Effector memory CD4-positive, alpha-beta T cell (primary cell): ENCODE measurements at regions not wholly inside any gene's neighbourhood (a gene's known extent, or its start where the extent isn't known, plus 50 kb on each side); places are given as distances from the start of the nearest gene placed in this dataset.

Source experiments
- DNase-seq, 3 donors: peaks; one replicate each; pipeline ENCODE4 v3.0.0-alpha.2; 2020
- H3K27ac ChIP-seq: 2 replicates; pipeline ENCODE4 v1.7.0; 2013; ENCODE audit warnings: mild to moderate bottlenecking, low read length, moderate library complexity; ENCODE audit not compliant: insufficient read depth, poor library complexity, severe bottlenecking
- H3K27me3 ChIP-seq: replicated peaks from 2 replicates; pipeline ENCODE4 v1.7.0; 2013; ENCODE audit warnings: mild to moderate bottlenecking, low read length; ENCODE audit not compliant: insufficient read depth, control insufficient read depth, poor library complexity, severe bottlenecking
- H3K36me3 ChIP-seq: 2 replicates; pipeline ENCODE4 v1.7.0; 2013; ENCODE audit warnings: mild to moderate bottlenecking, low read length, moderate library complexity; ENCODE audit not compliant: control insufficient read depth, insufficient read depth
- H3K4me1 ChIP-seq: 2 replicates; pipeline ENCODE4 v1.7.0; 2013; ENCODE audit warnings: low read length, mild to moderate bottlenecking; ENCODE audit not compliant: control insufficient read depth, insufficient read depth, poor library complexity, severe bottlenecking
- H3K4me3 ChIP-seq: 2 replicates; pipeline ENCODE4 v1.7.0; 2013; ENCODE audit warnings: low read length, low read depth, mild to moderate bottlenecking; ENCODE audit not compliant: insufficient read depth, poor library complexity, severe bottlenecking
- H3K9me3 ChIP-seq: 2 replicates; pipeline ENCODE4 v1.7.0; 2013; ENCODE audit warnings: mild to moderate bottlenecking, low read length, moderate library complexity; ENCODE audit not compliant: control insufficient read depth

DNA sequence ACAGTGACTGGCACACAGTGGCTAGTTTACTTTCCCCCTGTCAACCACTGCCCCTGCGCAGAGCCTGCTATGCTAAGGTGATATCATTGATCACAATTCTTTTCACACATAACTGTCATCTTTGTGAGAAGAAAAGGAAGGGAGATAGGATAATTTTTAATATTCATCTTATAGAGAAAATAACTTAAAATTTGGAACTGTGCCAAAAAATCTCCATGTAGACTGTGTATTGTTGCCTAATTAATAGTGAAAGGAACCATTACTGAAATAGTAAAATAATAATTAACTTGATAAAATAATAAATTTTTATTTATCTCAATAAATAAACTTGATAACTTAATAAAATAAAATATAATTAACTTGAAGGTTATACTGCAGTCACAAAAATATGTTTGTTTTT, 1069.4 kb downstream of the C4orf33 start:
- Histone ChIP-seq H3K4me1 (no peaks in the 10 kb centered on the region), H3K9me3 (no peaks in the 10 kb centered on the region), H3K27me3 (no peaks in the 10 kb centered on the region), H3K27ac (no peak overlapping the region), H3K4me3 (no peak overlapping the region), H3K36me3 (no peaks in the 10 kb centered on the region)
- DNase-seq = no peak

DNA sequence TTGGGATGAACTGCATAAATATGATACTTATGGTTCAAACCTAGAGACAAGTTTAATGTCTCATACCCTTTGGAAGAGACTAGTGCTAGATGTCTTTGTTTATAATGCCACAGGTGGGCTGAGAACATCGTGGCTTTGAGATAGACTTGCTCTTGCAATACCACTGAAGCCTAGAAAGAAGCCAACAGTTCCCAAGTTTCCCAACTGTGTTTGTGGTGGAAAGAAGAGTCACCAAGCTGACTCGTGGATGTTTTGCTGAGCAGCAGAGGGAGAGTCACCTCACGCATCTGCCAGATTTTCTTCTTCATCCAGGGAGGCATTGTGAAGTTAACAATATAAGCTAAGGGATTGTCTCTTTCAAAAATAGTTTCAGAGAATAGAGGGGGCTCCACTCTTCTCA, 1076.2 kb downstream of the C4orf33 start:
- Histone ChIP-seq H3K9me3 (no peaks in the 10 kb centered on the region), H3K4me1 (no peaks in the 10 kb centered on the region), H3K27ac (no peak overlapping the region), H3K27me3 (no peaks in the 10 kb centered on the region), H3K4me3 (no peak overlapping the region), H3K36me3 (no peaks in the 10 kb centered on the region)
- no peak for DNase-seq

DNA sequence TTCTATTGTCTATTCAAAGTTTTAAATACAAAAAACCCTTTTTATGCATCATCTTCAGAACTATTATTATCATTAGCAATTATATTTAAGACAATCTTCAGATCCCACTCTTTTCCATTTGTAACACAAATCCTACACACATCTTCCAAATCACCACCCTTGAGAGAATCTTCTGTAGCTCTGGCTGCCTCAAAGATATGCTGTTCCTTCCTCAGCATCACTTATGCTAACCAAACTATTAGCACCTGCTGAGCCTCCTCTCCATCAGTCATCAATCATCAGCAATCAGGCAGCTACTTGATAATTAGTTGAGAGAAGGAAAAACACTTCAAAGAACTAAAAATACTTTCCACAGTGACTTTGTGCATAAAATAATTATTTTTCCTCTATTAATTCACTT, 1082.2 kb downstream of the C4orf33 start:
- Histone ChIP-seq H3K4me3 (no peak overlapping the region), H3K36me3 (no peaks in the 10 kb centered on the region), H3K27me3 (no peaks in the 10 kb centered on the region), H3K9me3 (no peaks in the 10 kb centered on the region), H3K4me1 (no peaks in the 10 kb centered on the region), H3K27ac (no peak overlapping the region)
- no peak for DNase-seq

DNA sequence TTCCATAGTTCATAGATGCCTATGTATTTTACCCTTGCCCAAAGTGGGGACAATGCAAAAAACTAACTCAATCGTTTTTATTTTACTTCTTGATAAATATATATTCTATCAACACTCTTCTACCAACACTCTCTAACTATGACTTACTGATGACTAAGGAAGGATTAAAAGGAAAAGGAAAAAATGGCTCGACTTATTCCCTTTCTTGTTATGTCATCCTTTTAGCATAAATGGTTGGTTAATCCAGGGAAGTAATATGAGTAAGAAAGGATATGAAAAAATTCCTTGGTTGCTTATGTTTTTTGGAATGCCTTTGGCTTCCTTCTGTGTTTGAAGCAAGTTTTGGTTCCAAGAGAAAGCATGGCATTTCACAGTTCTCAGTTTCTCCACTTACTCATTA, 1087.1 kb downstream of the C4orf33 start:
- DNase-seq = no peak
- Histone ChIP-seq H3K4me3 (no peak overlapping the region), H3K4me1 (no peaks in the 10 kb centered on the region), H3K36me3 (no peaks in the 10 kb centered on the region), H3K9me3 (no peaks in the 10 kb centered on the region), H3K27ac (no peak overlapping the region), H3K27me3 (no peaks in the 10 kb centered on the region)

GRCh38 chr4:130183766-130184165, 1087.8 kb downstream of the C4orf33 start:
- Histone ChIP-seq H3K36me3 (no peaks in the 10 kb centered on the region), H3K27ac (no peak overlapping the region), H3K27me3 (no peaks in the 10 kb centered on the region), H3K9me3 (no peaks in the 10 kb centered on the region), H3K4me3 (no peak overlapping the region), H3K4me1 (no peaks in the 10 kb centered on the region)
- DNase-seq = no peak

GRCh38 chr4:130185123-130185522, 1089.2 kb downstream of the C4orf33 start:
- Histone ChIP-seq H3K36me3 (no peaks in the 10 kb centered on the region), H3K4me3 (no peak overlapping the region), H3K27ac (no peak overlapping the region), H3K9me3 (no peaks in the 10 kb centered on the region), H3K4me1 (no peaks in the 10 kb centered on the region), H3K27me3 (no peaks in the 10 kb centered on the region)
- DNase-seq = no peak

DNA sequence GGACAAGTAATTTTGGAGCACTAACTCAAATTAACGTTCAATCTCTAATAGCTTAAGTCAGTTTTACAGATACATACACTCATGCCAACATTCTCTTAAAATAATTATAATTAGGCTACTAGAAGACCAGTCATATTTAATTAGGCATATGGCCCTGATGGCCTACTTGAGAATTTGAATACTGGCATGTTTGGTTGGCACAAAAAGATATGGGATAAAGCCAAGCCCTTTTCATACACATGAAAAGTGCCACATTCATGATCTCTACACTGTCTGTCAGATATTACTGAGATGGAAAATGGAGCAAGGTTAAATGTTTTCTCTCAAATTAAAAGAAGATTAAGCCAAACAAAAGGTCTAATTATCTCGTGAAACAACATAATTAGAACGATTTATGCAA, 1091.0 kb downstream of the C4orf33 start:
- no peak overlapping the region for H3K4me3 ChIP-seq
- H3K9me3 ChIP-seq = no peaks in the 10 kb centered on the region
- no peaks in the 10 kb centered on the region for H3K36me3 ChIP-seq
- no peaks in the 10 kb centered on the region for H3K4me1 ChIP-seq
- no peak for DNase-seq
- no peaks in the 10 kb centered on the region for H3K27me3 ChIP-seq
- no peak overlapping the region for H3K27ac ChIP-seq

GRCh38 chr4:130187587-130187986, 1091.6 kb downstream of the C4orf33 start:
- no peak overlapping the region for H3K4me3 ChIP-seq
- H3K9me3 ChIP-seq = no peaks in the 10 kb centered on the region
- no peaks in the 10 kb centered on the region for H3K27me3 ChIP-seq
- H3K27ac ChIP-seq = no peak overlapping the region
- no peak for DNase-seq
- H3K4me1 ChIP-seq = no peaks in the 10 kb centered on the region
- H3K36me3 ChIP-seq = no peaks in the 10 kb centered on the region

DNA sequence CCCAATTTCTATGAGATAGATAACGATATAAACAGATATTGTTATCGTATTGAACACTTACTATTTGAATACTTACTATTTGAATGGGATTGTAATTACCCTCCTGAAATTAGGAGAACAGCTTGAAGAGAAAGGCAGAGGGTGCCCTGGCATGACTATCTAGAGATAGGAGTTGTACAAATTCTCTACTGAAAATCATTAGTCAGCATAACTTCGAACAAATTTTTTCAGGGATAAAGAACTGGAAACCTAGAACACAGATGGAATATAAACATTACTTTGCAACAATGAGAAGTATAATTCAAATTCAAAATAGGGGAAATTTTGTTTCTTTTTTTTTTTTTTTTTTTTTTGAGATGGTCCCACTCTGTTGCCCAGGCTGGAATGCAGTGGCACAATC, 1096.8 kb downstream of the C4orf33 start:
- Histone ChIP-seq H3K9me3 (no peaks in the 10 kb centered on the region), H3K4me1 (no peaks in the 10 kb centered on the region), H3K36me3 (no peaks in the 10 kb centered on the region), H3K27ac (no peak overlapping the region), H3K27me3 (no peaks in the 10 kb centered on the region), H3K4me3 (no peak overlapping the region)
- DNase-seq = no peak

GRCh38 chr4:130197946-130198345, 1102.0 kb downstream of the C4orf33 start:
- DNase-seq = no peak
- no peaks in the 10 kb centered on the region for H3K27me3 ChIP-seq
- no peak overlapping the region for H3K4me3 ChIP-seq
- peaks cover 5% of the 10 kb centered on the region for H3K9me3 ChIP-seq
- H3K36me3 ChIP-seq = no peaks in the 10 kb centered on the region
- no peaks in the 10 kb centered on the region for H3K4me1 ChIP-seq
- no peak overlapping the region for H3K27ac ChIP-seq

GRCh38 chr4:130203571-130203970, 1107.6 kb downstream of the C4orf33 start:
- peaks cover 5% of the 10 kb centered on the region for H3K9me3 ChIP-seq
- H3K27ac ChIP-seq = no peak overlapping the region
- H3K27me3 ChIP-seq = no peaks in the 10 kb centered on the region
- H3K4me1 ChIP-seq = no peaks in the 10 kb centered on the region
- H3K36me3 ChIP-seq = no peaks in the 10 kb centered on the region
- no peak for DNase-seq
- no peak overlapping the region for H3K4me3 ChIP-seq
